DMS 273 (cell line): ENCODE measurements at regions not wholly inside any gene's neighbourhood (a gene's known extent, or its start where the extent isn't known, plus 50 kb on each side); places are given as distances from the start of the nearest gene placed in this dataset.

ENCODE experiments used
- DNase-seq: peaks from one replicate; lab custom pipeline; 2025; ENCODE audit not compliant: unreplicated experiment; lab: John Stamatoyannopoulos, UW

DNA sequence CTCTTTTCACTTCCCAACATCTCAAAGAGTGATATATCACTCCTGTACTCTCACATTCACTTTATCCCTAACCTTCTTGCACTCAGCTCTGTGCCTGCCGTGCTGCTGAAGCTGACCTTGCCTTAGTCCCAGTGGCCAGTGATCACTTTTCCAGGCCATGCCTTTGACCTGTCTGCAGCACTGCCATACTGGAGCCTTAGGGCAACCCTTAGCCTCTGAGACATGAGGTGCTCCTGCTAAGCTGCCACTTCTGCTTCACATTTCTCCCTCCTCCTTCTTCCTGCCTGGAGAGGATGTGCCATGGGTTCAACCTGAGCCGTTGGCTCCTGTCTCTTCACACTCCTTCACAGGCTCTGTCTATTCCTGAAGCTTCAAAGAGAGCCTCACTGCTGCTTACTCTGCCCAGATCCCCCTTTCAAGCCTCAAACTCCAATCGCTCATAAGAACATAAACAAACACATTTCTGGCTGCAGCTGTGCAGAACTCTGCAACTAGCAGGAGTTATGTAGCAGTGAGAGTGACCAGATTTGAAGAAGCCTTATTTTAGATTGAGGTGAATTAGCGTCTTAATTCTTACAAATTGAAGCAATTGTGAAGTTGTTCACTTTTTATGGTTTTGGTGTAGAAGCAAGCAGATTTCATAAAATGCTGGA, 716.2 kb upstream of the FANCL start:
- DNase-seq: no peak

GRCh38 chr2:58954880-58955385, 713.8 kb upstream of the FANCL start:
- no peak for DNase-seq

- DNase-seq: no peak
Measured at GRCh38 chr2:58951722-58952121, 710.6 kb upstream of the FANCL start.

DNA sequence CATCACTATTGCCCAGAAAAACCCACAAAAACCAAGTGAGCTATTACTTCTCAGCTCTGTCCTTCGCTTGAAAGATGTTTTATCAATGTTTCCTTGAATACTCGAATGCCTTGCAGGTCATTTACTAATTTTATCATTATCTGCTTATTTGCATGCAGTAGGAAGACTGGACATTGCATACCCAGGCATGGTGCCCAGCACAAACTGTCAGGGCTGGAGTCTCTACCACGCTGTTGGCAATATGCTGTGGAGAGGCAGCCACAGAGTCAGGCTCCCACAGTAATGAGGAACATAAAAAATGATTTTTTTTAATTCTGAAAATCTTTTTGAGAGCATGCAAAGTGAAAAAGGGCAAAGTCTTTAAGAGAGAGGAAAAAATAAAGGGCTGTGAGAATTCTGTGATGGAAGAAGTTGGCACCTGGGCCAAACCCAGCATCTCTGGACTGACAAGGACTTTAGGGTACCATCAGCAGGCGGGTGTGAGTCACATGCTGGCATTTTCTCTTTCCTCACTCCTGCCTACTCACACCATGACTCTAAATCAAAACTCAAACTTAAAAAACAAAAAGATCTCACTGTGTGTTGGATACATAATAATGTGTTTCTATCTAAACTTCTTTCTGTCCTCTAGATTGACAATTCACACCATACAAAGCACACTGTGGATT, 709.8 kb upstream of the FANCL start:
- DNase-seq: no peak

GRCh38 chr2:58939388-58939787, 698.3 kb upstream of the FANCL start:
- no peak for DNase-seq

DNA sequence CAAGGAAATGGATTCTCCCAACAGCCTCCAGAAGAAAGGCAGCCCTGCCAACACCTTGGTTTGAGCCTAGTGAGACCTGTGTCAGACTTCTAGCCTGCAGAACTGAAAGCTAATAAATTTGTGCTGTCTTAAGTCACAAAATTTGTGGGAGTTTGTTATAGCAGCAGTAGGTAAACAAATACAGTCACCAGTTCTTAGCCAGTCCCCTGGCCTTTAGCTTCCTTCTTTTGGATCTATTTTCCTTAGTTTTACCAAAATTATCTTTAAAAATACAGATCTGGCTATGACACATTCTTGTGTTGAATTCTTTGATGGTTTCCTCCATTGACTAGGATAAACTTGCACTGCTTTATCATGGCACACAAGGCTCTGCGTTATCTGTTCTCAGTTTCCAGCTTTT, 697.9 kb upstream of the FANCL start:
- DNase-seq: no peak

DNA sequence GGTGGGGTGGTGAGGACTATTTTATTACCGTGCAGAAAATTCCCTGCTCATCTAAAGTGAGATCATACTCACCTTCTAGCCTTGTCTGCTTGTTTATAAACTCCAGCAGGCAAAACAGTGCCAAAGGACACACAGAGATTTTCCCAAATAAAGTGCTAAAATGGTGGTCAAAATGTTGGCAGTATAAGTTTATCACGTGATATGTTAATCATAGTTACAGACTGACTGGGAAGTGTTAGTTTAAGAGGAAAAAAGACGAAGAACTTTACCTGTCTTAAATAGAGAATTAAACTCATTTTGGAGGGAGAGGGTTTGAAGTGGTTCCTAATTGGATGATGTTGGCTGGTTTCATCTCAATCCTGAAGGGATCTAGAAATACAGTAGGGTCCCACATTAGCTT, 691.7 kb upstream of the FANCL start:
- no peak for DNase-seq

DNA sequence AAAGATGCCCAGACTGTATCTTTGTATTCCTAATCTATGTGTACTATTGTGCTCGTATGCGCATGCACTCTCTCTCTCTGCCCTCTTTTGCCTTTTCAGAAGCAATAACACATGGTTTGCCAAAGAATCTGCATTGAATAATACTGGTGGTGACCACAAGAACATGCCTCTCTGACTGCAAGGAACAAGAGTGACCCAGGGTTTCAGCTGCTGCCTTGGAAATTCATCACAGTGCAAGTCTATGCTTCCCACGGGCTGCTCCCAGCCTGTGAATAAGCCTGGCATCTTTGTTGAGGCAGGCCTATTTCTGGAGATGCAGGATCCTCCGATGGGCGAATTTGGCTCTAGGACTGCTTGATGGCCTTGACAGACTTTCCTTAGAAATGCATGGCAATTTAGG, 689.4 kb upstream of the FANCL start:
- no peak for DNase-seq

DNA sequence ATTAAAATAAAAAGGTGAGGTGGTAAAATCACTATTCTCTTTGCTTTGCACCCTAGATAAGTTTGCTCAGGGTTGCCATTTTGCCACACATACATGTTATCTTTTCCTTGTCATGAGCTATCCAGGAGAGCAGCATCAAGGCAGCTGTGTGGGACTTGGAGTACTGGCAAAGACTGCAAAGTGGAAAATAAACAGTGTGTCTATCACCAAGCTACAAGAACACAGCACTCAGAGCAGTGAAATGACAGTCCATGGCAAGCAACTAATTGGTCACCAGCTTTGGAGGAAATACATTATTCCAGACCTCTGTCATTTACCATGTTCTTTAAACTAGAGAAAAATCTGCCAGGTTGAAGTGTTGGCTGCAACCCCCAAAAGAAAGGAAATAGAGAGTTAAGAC, 687.8 kb upstream of the FANCL start:
- DNase-seq: no peak

DNA sequence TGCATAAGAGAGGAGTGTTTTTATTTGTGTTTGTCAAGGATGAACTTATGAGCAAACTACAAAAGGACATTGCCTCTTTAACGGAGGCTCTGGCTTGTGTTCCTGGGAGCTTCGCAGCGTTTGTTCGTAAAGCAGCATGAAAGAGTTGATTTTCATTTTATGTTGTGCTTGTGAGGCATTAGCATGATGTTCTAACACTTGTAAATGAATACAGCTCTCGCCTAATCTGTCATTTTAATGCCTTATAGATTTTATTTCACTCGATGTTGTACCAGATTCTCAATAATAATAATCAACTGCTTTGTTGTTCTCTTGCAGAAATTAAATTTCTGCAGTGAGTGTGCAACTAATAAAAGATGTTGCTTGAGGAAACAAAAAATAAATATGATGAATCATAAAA, 687.3 kb upstream of the FANCL start:
- no peak for DNase-seq

DNA sequence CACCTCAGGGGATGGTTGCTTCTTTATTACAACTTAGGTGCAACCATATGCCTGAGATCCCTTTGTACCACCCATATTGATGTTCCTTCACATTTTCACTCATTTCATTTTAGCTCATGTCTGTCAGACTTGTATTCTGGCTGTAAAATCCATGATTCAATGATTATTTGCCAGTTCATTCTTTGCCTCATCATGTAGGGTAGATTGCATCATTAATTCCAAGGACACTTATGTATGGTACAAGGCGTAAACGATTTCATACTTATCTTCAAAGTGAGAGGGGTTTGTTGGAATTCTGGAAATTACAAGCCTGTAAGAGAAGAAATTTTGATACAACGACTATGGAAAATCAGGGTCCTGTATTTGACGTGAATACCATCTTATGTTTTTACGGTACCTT, 685.0 kb upstream of the FANCL start:
- no peak for DNase-seq

DNA sequence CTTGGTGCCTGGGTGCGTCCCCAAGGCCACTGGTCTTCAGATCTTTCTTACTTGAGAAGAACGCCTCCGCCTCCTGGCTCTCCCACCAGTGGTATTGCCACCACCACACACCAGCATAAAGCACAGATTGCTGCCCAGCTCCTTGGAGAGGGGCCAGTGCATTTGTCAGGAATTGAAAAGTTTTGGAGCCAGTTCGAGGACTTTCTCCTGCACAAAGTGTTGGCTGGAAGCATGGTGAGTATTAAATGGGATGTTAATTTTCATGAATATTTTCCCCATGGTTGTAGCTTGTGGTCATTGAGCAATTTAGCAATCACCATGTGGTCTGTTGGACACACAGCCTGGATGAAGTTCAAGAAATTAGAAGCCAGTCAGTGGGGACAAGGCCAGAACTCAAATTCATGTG, 684.6 kb upstream of the FANCL start:
- DNase-seq: no peak

DNA sequence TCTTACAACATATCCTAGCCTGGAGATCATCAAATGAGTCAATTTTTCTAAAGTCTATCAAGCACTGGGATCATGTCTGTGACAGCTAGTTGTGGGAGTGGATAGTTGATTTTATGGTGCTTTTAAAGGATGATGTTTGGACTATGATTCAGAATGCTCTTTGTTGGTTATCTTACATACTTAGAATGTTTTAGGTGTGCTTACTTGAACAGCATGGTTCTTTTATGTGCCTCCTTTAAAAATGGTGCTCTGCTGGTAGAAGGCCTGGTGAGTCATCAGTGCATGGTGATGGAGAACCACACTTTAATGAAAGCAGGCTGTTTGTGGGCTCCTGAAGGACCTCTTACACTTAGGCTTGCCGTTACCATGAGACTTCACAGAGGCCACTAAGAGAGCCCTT, 682.7 kb upstream of the FANCL start:
- DNase-seq: no peak

DNA sequence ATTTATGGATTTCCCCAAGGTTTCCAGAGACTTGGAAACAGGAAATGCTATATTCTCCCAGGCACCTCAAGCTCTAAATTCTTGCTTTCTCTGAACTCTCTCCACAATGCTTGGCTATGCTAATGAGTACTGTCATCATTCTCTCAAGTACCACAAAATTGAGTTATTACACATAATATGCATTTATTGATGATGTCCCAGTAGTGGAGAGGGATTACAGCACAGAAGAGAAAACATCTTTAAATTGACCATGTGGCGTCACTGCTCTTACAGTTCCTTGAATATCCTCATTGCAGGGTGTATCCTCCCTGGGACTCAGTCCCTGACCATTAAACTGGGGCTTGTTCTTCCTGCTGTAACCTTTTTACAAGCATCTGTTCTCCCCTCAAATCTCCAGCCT, 681.1 kb upstream of the FANCL start:
- DNase-seq: no peak

- DNase-seq: no peak
Measured at GRCh38 chr2:58921676-58922075, 680.6 kb upstream of the FANCL start.

DNA sequence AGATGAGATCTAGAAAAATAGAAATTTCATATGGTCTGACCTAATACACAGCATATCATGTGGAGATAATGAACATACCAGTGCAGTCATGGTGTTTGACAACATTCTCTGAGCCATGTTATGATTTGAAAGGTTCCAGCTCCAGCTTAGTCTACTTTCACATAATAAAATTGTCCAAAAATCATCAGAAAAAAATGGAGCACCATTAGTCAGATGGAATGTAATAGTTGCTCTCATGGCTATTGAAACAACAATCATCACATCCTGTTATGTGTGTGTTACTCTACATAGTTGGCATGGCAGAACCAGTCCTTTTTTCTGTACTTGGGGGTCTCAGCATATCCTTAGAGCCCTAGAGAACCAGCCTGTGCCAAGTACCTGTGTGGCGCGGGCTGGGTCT, 678.9 kb upstream of the FANCL start:
- DNase-seq: no peak

DNA sequence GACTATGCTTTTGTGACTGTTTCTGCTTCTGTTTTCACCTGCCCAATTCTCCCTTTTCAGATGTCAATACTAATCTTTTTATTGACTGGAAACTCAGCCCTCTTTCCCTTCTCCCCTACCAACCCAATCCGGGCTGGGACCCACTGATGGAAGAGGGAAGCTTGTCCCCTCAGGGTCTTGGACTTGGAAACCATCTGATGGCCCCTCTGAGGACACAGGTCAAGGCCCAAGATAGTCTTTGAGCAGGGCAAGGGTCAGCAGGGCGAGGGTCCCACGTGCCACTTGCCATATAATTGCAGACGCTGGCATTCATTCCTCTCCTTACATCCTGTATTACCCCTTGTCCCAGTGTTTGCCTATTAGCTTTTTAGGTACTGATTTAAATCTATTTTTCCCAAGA, 678.2 kb upstream of the FANCL start:
- DNase-seq: no peak

- no peak for DNase-seq
Measured at GRCh38 chr2:58918141-58918540, 677.0 kb upstream of the FANCL start.

DNA sequence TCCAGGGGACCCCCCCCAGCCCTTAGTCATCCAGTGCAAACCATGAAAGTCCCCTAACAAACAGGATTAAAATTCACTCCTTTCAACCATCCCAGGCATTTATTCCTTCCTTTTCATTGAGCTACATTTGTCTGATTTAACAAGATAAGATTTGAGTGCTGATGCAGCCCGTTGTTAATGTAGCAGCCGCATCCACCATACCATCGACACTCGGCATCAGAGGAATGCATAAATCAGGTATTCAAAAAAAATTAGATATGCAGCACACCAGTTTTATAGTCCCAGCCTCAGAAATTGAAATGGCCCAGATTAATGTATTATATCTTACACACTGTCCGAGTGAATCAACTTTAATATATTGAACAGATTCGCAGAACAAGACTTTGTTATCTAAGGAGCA, 676.5 kb upstream of the FANCL start:
- no peak for DNase-seq

GRCh38 chr2:58916063-58916462, 674.9 kb upstream of the FANCL start:
- DNase-seq: no peak

- no peak for DNase-seq
Measured at GRCh38 chr2:58914733-58915505, 673.8 kb upstream of the FANCL start.

- DNase-seq: no peak
Measured at GRCh38 chr2:58913082-58913726, 672.1 kb upstream of the FANCL start.
